Activated CD4-positive, alpha-beta T cell treated with anti-CD3 and anti-CD28 coated beads, Interleukin-2, Interleukin-4, amounts not matched to agents 100 ng/mL and 50 ng/mL, durations not matched to agents 16 hours and 8 hours (primary cell): ENCODE measurements at regions not wholly inside any gene's neighbourhood (a gene's known extent, or its start where the extent isn't known, plus 50 kb on each side); places are given as distances from the start of the nearest gene placed in this dataset.
"Not testable (repeated sequence)": the region's sequence is repeated elsewhere in the genome, so short reads cannot be mapped to it uniquely, and the experiment has no call there.

ENCODE experiments used
- DNase-seq: peaks from one replicate; pipeline ENCODE4 v3.0.0-alpha.2; 2020; ENCODE audit warnings: low spot score

DNA sequence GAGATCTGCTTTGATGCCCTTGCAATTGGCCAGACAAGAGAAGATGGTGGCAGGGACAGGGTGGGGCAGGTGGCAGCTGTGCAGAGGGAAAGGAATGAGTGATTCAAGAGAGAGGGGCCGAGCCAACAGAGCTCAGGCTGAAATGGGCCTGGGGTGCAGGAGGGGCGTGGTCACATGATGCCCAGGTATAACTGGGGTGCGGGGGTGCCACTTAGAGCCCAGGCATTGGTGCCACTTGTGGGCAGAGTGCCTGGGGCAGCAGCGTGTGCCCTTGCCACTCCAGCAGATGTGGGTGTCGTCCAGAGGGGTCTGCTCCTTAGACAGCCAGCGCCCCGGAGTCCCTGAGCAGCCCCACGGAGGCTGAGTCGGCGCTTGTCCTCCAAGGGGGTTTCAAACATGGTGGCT, 88.7 kb downstream of the PLXNA1 start:
- DNase-seq: no peak

GRCh38 chr3:127072221-127072771, 89.4 kb downstream of the PLXNA1 start:
- DNase-seq: no peak

DNA sequence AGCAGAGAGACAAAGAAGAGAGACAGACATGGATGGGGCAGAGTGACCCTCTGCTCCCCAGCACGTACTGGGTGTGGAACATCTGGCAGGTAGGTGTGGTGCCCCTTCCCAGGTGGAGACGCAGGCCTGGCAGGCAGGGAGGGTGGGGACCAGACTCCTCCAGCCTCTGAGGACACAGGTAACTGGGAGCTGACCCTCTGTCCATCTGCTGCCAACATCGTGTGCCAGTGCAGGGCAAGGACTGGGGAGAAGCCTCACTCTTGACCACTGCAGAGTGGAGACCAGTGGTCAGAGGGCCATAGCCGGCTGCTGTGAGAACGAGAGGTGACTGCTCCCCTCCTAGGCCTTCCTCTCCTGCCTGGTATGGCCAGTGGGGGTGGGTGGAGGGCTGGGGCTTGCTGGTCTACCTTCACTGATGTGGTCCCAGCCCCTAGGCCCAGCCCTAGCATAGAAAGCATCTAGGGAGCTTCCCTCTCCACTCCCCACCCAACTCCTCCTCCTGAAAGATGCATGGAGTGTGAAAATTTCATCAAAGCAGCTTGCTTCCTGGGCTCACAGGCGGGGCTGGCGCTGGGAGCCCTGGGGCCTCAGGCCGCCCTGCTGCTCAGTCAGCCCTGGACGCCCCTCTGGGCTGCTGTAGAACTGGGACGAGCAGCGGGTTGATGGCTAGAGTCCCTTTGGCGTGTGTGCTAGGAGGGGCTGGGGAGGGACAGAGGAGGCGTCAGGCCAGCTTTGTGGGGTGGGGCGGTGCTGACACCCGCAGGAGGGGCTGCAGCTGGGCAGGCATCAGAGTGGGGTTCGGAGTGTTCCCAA, 90.3 kb downstream of the PLXNA1 start:
- no peak for DNase-seq

DNA sequence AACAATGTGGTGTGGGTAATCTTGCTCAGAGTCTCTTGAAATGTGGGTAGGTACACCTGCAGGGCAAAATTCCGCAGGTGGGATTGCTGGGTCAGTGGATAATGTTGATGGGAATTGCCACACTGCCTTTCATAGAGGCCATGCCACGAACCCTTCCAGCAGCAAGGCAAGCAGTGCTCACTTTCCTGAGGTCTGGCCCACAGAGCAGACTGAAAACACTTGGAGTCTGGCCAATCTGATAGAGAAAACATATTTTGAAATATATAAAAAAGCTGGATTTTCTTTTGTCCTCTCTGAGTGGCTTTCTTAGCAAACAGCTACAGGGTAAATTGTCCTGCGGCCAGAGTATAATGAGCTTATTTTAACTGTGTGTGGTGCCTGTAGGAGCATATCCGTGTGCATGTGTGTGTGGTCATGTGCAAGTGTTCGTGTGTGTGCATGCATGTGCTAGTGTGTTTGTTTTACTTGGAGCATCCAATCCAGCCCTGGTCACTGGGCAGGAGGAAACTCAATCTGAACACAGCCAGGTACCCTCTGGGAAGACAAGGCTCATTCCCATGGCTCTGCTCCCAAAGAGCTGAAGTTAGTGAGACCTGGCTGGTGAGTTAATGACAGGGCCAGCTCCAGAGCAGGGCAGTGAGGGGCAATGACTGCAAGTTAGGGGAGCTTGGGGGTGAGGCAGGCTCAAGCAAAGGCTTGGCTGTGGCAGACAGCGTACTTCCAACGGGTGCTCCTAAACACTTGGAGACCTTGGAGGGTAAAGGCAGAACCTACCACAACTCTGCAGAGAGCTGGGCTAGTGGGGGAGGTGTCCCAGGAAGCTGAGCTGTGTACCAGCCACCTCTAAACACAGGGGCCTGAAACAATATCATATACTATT, 91.3 kb downstream of the PLXNA1 start:
- no peak for DNase-seq

DNA sequence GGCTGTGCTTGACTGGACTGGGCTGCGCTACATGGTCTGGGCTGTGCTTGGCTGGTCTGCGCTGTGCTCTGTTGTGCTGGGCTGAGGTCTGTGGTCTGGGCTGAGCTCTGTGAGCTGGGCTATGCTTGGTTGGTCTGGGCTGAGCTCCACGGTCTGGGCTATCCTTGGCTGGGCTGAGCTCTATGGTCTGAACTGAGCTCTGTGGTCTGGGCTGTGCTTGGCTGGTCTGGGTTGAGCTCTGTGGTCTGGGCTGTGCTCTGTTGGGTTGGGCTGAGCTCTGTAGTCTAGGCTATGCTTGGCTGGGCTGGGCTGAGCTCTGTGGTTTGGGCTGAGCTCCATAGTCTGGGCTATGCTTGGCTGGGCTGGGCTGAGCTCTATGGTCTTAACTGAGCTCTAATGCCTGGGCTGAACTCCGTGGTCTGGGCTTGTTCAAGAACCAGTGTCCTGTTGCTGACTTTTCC, 92.0 kb downstream of the PLXNA1 start:
- DNase-seq: peak; percentile 5

DNA sequence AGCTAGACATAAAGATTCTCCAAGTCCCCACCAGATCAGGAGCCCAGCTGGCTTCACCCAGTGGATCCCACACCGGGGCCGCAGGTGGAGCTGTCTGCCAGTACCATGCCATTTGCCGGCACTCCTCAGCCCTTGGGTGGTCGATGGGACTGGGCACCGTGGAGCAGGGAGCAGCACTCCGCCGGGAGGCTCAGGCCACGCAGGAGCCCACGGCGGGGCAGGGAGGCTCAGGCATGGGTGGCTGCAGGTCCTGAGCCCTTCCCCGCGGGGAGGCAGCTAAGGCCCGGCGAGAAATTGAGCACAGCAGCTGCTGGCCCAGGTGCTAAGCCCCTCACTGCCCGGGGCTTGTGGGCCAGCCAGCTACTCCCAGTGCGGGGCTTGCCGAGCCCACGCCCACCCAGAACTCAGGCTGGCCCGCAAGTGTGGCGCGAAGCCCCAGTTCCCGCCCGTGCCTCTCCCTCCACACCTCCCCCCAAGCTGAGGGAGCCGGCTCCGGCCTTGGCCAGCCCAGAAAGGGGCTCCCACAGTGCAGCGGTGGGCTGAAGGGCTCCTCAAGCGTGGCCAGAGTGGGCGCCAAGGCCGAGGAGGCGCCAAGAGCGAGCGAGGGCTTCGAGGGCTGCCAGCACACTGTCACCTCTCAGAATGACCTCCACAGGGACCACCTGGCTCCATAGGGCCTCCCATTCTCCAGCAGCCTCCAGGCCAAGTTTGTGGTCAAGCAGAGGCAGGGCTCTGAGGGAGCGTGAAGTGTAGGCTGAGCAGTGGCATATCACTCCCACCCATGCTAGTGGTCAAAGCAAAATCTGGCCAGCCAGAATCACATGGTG, 93.5 kb downstream of the PLXNA1 start:
- DNase-seq: not testable (repeated sequence)

GRCh38 chr3:127077068-127077467, 94.2 kb downstream of the PLXNA1 start:
- DNase-seq: no peak

DNA sequence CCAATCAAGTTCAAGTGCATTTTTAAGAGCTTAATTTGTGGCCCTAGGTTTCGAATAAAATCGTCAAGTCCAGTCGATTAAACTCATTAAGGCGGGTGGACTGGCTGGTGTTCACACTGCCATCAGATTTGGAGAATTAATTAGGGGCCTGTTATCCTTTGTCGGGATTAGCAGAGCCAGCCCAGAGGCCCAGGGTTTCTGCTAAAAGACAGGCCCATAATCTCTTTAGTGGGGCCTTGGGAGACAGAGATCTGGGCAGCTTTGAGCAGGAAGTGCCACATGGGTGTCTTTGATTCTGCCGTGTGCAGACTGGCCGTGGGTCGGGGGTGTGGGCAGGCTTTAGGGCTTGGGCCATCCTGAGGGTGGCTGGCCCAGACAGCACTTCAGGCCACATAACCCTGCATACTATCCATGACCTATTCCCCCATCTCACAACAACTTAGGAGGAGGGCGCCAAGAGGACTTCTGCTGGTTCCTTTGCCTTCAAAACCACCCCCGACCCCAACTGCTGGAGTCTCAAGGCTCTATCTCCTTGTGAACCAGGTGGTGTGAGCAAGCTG, 94.7 kb downstream of the PLXNA1 start:
- DNase-seq: no peak

DNA sequence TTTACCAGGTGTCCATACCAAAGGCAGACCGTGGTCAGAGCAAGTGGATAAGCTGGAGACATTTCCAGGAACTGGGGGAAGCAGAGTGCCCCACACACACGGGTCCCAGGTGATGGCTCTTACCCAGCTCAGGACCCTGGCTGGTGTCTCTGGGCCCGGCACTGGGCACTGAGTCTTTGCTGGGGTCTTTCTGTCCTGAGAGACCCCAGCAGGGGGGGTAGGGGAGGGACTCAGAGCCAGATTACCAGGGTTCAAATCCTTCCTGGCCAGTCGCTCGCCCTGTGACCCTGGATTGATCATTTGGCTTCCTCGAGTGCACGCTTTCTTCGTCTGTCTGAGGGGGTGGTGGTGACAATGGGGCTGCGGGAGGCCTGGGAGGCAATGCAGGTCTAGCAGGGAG, 95.7 kb downstream of the PLXNA1 start:
- DNase-seq: no peak

GRCh38 chr3:127079211-127079610, 96.3 kb downstream of the PLXNA1 start:
- no peak for DNase-seq

- no peak for DNase-seq
These were observed 98.2 kb downstream of the PLXNA1 start for GRCh38 chr3:127081001-127081720.

DNA sequence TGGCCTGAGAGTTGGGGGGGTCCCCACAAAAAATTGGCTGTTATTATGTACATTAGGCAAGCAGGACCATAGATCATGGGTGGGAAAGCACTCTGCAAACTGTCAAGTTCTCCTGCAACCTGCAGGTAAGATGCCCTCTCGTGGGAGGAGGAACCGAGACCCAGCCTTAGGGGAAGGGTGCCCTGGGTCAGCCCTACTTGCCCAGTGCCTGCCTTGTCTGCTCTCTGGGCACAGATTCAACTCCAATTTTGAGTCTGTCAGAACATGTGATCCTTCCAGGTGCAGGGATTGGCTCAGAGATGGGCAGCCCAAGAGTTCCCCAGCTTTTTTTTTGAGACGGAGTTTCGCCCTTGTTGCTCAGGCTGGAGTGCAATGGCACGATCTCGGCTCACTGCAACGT, 99.2 kb downstream of the PLXNA1 start:
- DNase-seq: no peak

DNA sequence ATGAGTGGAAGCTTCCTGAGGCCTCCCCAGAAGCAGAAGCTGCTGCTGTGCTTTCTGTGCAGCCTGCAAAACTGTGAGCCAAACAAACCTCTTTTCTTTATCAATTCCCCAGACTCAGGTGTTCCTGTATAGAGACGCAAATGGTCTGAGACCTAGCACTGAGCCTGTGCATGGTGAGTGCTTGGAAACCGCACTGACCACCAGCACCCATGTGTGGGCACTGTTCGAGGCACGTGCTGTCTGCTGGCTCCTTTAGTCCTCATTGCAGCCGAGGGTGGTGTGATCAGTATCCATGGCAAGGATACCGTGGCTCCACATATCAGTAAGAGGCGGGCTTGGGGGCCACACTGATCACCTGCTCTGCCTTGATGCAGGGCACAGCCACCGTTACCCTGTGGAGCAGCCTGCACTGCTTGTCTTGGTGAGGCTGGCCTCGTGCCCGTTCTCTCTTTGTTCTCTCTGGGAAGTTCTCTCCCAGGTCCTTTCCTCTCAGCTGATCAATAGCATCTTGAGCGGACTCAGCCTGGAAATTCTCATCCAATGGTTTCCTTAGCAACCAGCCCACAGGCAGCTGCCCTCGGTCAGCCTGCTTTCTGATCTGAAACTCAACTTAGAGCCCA, 101.0 kb downstream of the PLXNA1 start:
- no peak for DNase-seq

DNA sequence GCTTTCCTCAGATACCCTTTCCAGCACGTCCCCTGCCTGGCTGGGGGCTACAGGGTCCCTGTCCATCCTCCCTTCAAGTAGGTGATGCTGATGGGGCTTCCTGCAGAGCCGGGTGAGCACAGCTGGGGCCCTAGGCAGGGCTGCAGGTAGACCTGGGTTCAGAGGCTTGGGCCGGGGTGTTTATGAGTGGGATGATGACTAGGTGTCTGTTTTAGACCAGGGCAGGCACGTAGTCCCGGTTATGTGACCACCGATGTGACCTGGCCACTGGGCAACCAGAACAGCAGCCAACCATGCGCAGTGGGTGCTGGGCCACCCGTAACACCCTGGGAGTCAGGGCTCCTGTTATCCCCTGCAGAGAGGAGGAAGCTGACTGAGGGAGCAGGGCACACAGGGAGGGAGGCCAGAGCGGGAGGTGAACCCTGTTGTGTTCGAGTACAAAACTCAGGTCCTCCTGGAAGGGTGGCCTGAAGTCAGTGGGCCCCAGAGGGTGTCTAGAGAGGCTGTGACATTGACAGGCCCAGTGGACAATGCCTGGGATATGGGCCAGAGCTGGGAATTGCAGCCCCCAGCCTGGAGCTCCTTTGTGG, 101.6 kb downstream of the PLXNA1 start:
- no peak for DNase-seq

GRCh38 chr3:127085576-127085975, 102.7 kb downstream of the PLXNA1 start:
- DNase-seq: no peak

DNA sequence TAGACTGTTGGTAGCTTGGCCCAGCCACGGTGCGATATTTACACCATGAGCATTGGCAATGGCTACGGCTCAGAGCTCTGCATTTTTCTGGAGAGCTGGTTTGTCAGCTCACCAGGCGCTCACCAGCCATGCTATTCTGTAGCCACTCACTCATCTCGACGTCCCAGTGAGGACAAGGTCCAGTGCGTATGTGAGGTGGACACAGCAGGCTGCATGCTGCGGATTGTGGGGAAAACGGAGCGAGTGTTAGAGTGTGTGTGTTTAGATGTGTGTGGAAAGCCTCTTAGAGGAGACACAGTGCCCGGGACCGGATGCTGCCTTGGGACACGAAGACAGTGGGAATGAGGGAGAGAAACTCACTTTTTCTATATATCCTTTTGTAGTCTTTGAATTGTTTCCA, 103.7 kb downstream of the PLXNA1 start:
- DNase-seq: not testable (repeated sequence)

DNA sequence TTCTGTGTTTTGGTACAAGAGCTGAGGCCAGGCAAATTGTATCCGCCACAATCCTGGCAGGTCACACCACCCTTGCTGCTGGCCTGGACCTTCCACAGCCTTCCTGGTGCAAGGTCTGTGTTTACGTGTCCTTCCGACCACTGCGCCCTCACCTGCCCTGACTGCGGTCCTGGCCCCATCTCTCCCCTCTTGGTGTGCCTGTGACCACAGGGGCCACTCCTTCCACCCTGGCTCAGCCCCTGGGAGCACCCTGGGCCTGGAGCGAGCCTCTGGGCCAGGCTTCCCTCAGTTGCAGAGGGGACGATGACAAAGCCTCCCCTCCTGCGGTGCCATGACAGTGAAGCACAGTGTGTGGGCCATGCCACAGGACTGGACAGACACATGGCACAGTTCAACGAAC, 104.5 kb downstream of the PLXNA1 start:
- DNase-seq: no peak

- DNase-seq: no peak
These were observed 104.2 kb upstream of the PRR23E start for GRCh38 chr3:127088511-127089351.

DNA sequence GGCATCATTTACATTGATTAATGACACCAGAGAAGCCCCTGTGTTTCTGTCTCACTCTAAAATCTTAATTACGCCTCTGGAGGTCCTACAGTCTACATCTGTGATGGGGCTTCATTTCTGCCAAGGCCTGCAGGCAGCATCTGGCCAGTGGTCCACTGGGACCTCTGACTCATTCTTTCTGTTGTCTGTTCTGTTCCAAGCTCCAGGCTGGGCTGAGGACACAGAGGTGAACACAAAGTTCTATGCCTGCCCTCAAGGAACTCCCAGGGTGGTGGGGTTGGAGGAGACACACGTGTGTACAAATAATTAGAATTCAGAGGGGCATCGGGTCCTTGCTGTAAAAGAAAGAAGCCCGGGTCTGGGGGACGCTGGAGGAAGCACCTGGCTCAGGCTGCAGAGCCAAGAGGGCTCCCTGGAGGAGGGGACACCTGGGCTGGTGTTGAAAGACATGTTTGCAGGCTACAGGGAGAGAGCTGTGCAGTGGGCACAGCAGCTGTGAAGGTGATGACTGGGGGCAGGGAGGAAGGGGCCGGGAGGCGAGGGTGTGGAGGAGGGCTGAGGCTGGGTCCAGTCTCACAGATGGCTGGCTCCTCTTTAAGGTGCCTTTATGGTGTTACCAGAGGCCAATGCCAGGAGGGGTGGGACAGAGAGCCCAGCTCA, 103.3 kb upstream of the PRR23E start:
- DNase-seq: no peak
